LNCaP clone FGC (cell line): ENCODE measurements at regions not wholly inside any gene's neighbourhood (a gene's known extent, or its start where the extent isn't known, plus 50 kb on each side); places are given as distances from the start of the nearest gene placed in this dataset.
"Not testable (repeated sequence)": the region's sequence is repeated elsewhere in the genome, so short reads cannot be mapped to it uniquely, and the experiment has no call there.

ENCODE experiments used
- DNase-seq: peaks from one replicate; pipeline ENCODE4 v3.0.0-alpha.2; 2011; ENCODE audit warnings: low read depth
- H3K4me3 ChIP-seq: 2 replicates; pipeline ENCODE4 v1.5.1; 2011; ENCODE audit warnings: mild to moderate bottlenecking, low read depth, low read length, control low read depth
- TF ChIP-seq, protein P1 (sequence below): IDR thresholded peaks from 2 replicates; pipeline ENCODE4 v1.5.1; 2012; ENCODE audit warnings: mild to moderate bottlenecking; ENCODE audit not compliant: control insufficient read depth, insufficient read depth; ENCODE audit errors: extremely low read depth

DNA sequence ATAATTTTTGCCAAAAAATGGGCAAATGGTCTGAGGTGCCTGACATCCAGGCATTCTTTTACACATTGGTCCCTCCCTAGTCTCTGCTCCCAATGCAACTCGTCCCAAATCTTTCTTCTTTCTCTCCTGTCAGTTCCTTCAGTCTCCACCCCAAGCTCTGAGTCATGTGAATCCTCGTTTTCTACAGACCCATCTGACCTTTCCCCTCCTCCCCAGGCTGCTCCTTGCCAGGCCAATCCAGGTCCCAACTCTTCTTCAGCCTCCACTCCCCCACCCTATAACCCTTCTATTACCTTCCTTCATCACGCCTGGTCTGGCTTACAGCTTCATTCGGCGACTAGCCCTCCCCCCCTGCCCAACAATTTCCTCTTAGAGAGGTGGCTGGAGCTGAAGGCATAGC, 55.3 kb downstream of the BBS10 start:
- not testable (repeated sequence) for H3K4me3 ChIP-seq, DNase-seq

- not testable (repeated sequence) for H3K4me3 ChIP-seq, DNase-seq
These were observed 55.9 kb downstream of the BBS10 start for GRCh38 chr12:76292305-76292704.

GRCh38 chr12:76290963-76291859, 57.0 kb downstream of the BBS10 start:
- no peak overlapping the region for H3K4me3 ChIP-seq
- no peak for DNase-seq
- TF ChIP-seq, protein P1, sequence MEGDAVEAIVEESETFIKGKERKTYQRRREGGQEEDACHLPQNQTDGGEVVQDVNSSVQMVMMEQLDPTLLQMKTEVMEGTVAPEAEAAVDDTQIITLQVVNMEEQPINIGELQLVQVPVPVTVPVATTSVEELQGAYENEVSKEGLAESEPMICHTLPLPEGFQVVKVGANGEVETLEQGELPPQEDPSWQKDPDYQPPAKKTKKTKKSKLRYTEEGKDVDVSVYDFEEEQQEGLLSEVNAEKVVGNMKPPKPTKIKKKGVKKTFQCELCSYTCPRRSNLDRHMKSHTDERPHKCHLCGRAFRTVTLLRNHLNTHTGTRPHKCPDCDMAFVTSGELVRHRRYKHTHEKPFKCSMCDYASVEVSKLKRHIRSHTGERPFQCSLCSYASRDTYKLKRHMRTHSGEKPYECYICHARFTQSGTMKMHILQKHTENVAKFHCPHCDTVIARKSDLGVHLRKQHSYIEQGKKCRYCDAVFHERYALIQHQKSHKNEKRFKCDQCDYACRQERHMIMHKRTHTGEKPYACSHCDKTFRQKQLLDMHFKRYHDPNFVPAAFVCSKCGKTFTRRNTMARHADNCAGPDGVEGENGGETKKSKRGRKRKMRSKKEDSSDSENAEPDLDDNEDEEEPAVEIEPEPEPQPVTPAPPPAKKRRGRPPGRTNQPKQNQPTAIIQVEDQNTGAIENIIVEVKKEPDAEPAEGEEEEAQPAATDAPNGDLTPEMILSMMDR = no peak

DNA sequence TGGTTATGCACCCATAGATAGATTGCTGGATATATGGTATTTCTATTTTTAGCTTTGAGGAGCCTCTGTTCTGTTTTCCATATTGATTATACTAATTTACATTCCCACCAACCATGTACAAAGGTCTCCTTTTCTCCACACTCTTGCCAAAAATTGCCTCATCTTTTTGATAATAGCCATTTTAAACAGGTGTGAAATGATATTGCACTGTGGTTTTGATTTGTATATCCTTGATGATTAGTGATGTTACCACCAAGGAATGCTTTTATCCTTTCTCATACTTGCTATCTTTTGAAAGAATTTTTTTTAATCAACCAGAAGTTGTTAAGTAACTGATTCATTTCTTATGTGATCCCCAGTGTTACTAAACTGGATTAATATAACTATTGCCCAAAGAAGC, 60.0 kb downstream of the BBS10 start:
- DNase-seq = no peak
- TF ChIP-seq, protein P1 = no peak
- H3K4me3 ChIP-seq = no peak overlapping the region

DNA sequence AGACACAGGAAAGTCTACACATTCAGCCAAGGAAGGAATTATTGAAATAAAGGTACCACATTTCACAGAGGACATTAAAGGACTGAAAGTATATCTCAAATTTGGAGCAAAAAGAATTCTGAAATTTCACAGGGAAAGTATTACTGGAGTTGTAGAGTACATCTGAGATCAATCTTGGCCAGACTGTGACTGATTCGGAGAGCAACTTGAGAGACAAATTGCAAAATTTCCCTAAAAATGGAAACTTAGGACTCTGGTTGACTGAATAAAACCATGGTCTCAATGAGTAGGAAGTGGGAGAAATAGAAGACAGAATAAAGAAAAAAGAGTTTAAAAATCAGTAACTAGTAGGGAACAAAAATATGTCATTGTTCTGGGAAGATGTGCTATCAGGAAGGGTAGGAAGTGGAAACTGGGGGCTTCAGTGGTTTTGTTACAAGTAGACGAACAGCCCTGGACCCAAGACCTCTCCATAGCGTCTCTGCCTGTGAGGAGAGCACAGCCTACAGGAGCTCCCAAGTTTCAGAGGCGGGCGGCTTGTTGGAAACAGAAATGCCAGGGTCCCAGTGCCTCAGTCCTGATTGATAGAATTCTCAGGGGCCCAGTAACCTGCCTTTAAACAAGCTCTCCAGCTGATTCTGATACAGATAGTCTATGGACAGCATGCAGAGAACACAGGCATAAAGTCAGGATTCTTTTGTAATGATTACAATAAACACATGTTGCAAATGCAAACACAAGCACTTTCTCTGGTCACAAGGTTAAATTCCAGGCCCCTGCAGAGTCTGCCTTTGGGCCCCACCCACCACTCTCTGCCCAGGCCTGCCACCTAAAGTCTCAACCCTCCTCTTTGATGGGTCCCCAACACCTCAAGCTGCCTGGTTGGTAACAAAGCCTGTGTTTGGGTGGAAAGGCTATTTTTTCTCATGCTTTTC, 63.1 kb downstream of the BBS10 start:
- TF ChIP-seq, protein P1 = no peak
- H3K4me3 ChIP-seq = no peak overlapping the region
- DNase-seq = no peak

DNA sequence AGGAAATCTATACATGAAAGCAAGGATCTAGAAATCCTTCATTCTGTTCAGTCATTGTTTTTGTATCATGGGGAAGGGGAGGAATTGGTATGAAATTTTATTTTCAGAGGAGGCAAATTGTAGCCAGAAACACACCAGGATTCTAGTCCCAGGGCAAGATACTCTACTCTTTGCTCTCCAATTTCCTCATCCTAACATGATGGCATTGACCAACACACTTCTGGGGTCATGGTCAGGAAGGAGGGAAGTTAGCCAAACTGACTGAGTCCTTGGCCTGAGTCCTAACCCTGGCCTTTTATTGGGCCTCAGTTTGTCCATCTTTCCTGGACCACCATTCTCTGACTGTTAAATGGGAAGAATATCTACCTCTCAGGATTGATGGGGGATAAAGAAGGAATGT, 65.5 kb downstream of the BBS10 start:
- TF ChIP-seq, protein P1 = no peak
- DNase-seq = no peak
- no peak overlapping the region for H3K4me3 ChIP-seq

- no peak for DNase-seq
- H3K4me3 ChIP-seq = no peak overlapping the region
- TF ChIP-seq, protein P1 = no peak
These were observed 70.7 kb downstream of the BBS10 start for GRCh38 chr12:76277480-76277879.
